D721Med (cell line): ENCODE measurements at regions not wholly inside any gene's neighbourhood (a gene's known extent, or its start where the extent isn't known, plus 50 kb on each side); places are given as distances from the start of the nearest gene placed in this dataset.
A peak's percentile ranks its signal among the peaks of the same experiment; 100 is the strongest.

Source experiments
- DNase-seq: peaks from one replicate; pipeline ENCODE4 v3.0.0; 2011; ENCODE audit warnings: low spot score; ENCODE audit not compliant: insufficient read length
- FAIRE-seq: peaks from 2 replicates; lab custom pipeline; 2011; peaks lifted over from hg19 to GRCh38; lab: Jason Lieb, UNC
- CTCF ChIP-seq: IDR thresholded peaks from 2 replicates; pipeline ENCODE4 v1.5.1; 2012; ENCODE audit warnings: mild to moderate bottlenecking, control low read depth; ENCODE audit not compliant: insufficient read depth; ENCODE audit errors: missing control alignments

GRCh38 chr16:55955845-55956244, 80.7 kb upstream of the CES5A start:
- FAIRE-seq (no peak), DNase-seq (no peak)
- no peak for TF ChIP-seq CTCF

DNA sequence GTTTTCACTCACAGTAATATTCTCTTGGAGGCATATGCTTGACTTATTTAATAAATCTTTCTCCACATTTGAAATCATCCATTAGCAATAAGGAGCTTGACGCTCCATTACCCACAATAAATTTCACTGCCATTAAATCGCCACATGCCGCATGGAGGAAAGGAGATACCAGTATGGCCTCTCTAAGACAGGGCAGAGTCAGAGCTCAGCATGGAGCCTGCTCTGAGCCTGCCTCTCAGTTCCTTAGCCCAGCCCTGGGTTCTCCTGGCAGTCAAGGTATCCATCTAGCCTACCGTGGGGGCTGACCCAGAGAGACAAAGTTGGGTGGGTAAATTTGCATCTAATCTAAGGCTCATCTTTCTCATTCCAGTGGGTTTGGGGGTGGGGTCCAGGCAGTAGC, 80.3 kb upstream of the CES5A start:
- no peak for TF ChIP-seq CTCF
- FAIRE-seq (no peak), DNase-seq (no peak)

DNA sequence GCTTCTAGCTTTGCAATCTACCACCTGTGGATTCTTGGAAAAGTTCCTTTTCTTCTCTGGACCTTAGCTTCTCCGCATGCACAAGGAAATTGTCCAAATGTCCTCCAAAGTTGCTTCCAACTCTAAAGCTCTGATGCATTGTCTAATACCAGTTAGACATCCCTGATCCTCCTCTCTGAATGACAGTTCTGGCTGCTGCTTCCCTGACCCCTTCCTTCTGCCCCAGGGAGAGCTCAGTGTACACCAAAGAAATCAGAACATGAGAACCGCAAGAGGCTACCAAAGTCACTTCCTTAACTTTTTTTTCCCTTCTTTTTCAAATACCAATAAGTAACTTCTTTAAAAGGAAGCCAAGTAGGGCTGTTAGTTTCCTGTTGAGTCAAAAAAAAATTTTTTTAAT, 79.7 kb upstream of the CES5A start:
- FAIRE-seq (no peak), DNase-seq (no peak)
- no peak for TF ChIP-seq CTCF

GRCh38 chr16:55949518-55949917, 74.3 kb upstream of the CES5A start:
- no peak for FAIRE-seq

GRCh38 chr16:55948230-55948629, 73.1 kb upstream of the CES5A start:
- no peak for FAIRE-seq
- no peak for DNase-seq
- no peak for TF ChIP-seq CTCF

More at GRCh38 chr16:55949518-55949917, 74.3 kb upstream of the CES5A start:
- DNase-seq, result no peak
- no peak for TF ChIP-seq CTCF

DNA sequence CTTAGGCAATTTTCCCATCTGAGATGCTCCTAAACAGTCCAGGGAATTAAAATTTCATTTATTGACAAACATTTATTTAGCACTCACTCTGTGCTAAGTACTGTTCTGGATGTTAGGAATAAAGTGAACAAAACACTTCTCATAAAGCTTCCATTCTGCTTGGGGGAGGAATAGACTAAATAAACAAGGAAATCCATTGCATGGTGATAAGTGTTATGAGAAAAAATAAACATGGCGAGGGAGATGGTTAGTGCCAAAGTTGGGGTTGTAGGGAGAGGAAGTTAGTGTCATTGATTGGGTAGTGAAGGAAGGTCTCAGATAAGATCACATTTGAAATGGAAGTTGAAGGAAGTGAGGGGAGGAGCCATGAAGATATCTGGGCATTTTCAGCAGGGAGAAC, 72.2 kb upstream of the CES5A start:
- FAIRE-seq (no peak), DNase-seq (no peak)
- TF ChIP-seq CTCF, result no peak

DNA sequence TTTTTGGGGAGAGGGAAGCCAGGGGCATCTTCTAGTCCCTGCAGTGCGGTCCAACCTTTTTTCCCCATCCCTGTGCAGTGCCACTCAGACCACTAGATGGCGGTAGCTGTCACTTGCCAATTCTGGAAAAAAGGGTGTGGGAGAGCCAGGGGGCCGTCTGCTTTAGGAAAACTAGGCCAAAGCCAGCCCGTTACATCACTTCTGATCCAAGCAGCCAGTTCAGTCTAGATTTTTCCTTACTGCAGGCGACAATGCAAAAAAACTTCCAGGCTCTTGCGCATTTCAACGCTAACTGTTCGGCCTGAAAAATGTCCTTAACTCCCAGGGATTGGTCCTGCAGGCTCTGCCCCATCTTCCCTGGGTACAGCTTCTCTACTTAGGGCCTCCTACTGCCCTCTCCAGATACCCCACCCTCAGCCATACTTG, 69.2 kb upstream of the CES5A start:
- FAIRE-seq (no peak), DNase-seq (no peak)
- TF ChIP-seq CTCF, result peak; percentile 96
